ENCODE measurements at regions not wholly inside any gene's neighbourhood (a gene's known extent, or its start where the extent isn't known, plus 50 kb on each side); places are given as distances from the start of the nearest gene placed in this dataset.

- TF ChIP-seq CTCF (IDR thresholded peaks at IDR 0.05; ENCODE audit: low read depth, low read length, poor library complexity, severe bottlenecking) (no peak), EZH2phosphoT487 (IDR thresholded peaks at IDR 0.05; ENCODE audit: borderline replicate concordance, low read length) (no peak)
These were observed 485.9 kb downstream of the NSUN3 start for GRCh38 chr3:94548581-94549316.

Data from DOHH2 (cell line).